Psoas muscle (tissue), 7 donors: ENCODE measurements at regions not wholly inside any gene's neighbourhood (a gene's known extent, or its start where the extent isn't known, plus 50 kb on each side); places are given as distances from the start of the nearest gene placed in this dataset.
"Not testable (repeated sequence)": the region's sequence is repeated elsewhere in the genome, so short reads cannot be mapped to it uniquely, and the experiment has no call there.

Experiments used
- ATAC-seq, 4 donors: fragments of 200-7000 bp; cut with Tn5 transposase; one replicate each; pipeline ENCODE4 v1.9.1; 2020; ENCODE audit warnings: moderate library complexity in 3 of 4, mild to moderate bottlenecking in 2 of 4
- DNase-seq, 2 donors: peaks; one replicate each; pipeline ENCODE4 v3.0.0-alpha.2; 2020
- H3K27ac ChIP-seq: fragments of 200-600 bp; one replicate; pipeline ENCODE4 v1.8.0; 2022
- H3K27me3 ChIP-seq, 3 donors: fragments of 200-600 bp in 1 of 3; one replicate each; pipeline versions ENCODE4 v1.6.1 to v1.8.0; 2013 to 2022; ENCODE audit warnings: low read length in 2 of 3, mild to moderate bottlenecking in 2 of 3, moderate library complexity in 1 of 3; ENCODE audit not compliant: insufficient read depth in 3 of 3
- H3K36me3 ChIP-seq, 2 donors: fragments of 200-600 bp in 1 of 2; one replicate each; pipeline versions ENCODE4 v1.6.1 to v1.8.0; 2013 to 2022; ENCODE audit warnings: low read depth in 1 of 2, mild to moderate bottlenecking in 1 of 2, moderate library complexity in 1 of 2; ENCODE audit not compliant: insufficient read depth in 1 of 2
- H3K4me1 ChIP-seq: fragments of 200-600 bp; one replicate; pipeline ENCODE4 v1.8.0; 2022
- H3K4me3 ChIP-seq: fragments of 200-600 bp; one replicate; pipeline ENCODE4 v1.8.0; 2022; ENCODE audit warnings: mild to moderate bottlenecking
- H3K9me3 ChIP-seq: fragments of 200-600 bp; one replicate; pipeline ENCODE4 v1.8.0; 2022
- WGBS, 3 donors: extraction: QIAGEN DNeasy Blood & Tissue Kit; methylation state at CpG; one replicate each; pipeline versions ENCODE4 v1.1.6 to v1.1.7; 2013; 5-methylcytosine and 5-hydroxymethylcytosine counted together
- intact Hi-C, 2 donors: fragments of 100-400 bp; cut with DNase I; formaldehyde crosslinking; loops; one replicate each; pipeline versions ENCODE4 v1.11.0 to v1.14.2; 2022
- TF ChIP-seq, protein P1 (sequence below): fragments of 200-600 bp; IDR thresholded peaks from one replicate; pipeline ENCODE4 v1.8.0; 2022; ENCODE audit warnings: antibody characterized with exemption
- donor health status: healthy with polysubstance abuse.
- donor health status: DM: no; HTN: no; CAD: no; lungs with moderate emphysema.
- donor health status: Bipolar disorder and iron deficiency.
- donor health status: healthy.
- donor health status: DM: yes; HTN: yes; CAD: no.
- donor health status: DM: no; HTN: no; CAD: no.
- donor health status: DM: yes; HTN: yes; CAD: no.

DNA sequence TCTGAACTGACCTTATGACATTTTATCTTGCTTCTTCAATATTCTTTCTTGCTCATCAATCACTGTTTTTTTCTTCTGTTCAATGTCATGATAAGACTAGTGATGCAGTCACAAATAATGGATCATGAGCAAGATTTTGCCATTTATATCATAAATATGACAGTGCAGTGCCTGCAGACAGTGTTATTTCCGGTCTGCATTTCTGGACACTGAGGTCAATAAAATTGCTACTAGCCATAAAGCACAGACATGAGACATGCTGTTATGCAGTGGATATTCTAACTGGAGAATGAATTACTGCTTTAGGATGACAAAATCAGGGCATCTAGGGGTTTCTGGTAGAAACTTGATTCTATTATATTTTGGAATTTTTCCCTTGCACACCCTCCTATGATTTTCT, 1509.7 kb upstream of the LRRTM3 start:
- Histone ChIP-seq H3K36me3 (no peaks in the 10 kb centered on the region), H3K27ac (no peak overlapping the region), H3K27me3 (no peaks in the 10 kb centered on the region), H3K4me1 (no peaks in the 10 kb centered on the region), H3K4me3 (no peak overlapping the region), H3K9me3 (no peaks in the 10 kb centered on the region)
- ATAC-seq, result no peak
- DNase-seq, result no peak
- intact Hi-C loops, result no loop called here
- TF ChIP-seq, protein P1, sequence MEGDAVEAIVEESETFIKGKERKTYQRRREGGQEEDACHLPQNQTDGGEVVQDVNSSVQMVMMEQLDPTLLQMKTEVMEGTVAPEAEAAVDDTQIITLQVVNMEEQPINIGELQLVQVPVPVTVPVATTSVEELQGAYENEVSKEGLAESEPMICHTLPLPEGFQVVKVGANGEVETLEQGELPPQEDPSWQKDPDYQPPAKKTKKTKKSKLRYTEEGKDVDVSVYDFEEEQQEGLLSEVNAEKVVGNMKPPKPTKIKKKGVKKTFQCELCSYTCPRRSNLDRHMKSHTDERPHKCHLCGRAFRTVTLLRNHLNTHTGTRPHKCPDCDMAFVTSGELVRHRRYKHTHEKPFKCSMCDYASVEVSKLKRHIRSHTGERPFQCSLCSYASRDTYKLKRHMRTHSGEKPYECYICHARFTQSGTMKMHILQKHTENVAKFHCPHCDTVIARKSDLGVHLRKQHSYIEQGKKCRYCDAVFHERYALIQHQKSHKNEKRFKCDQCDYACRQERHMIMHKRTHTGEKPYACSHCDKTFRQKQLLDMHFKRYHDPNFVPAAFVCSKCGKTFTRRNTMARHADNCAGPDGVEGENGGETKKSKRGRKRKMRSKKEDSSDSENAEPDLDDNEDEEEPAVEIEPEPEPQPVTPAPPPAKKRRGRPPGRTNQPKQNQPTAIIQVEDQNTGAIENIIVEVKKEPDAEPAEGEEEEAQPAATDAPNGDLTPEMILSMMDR, result no peak
- WGBS, 3 donors, result 81 to 84% (median 84%) methylated on average over 1 of the region's 1 CpG

DNA sequence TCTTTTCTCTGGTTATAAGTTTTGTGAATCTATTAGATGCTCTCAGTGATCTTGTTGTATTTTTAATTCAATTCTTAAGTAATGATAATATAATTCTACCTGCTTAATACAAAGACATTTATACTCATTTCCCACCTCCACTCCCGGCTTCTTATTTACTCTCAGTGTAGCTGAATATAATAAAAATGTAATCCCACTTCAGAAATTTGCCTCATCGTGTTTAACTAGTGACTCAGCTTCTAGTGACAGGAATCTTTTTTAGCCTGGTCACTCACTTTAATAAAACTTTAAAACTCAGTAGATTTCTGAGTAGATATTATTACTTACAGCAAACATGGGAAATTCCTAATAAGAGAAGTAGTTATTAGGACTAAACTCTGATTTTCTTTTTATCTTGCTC, 1506.2 kb upstream of the LRRTM3 start:
- no peak for DNase-seq
- intact Hi-C loops, result no loop called here
- H3K27me3 ChIP-seq, result no peaks in the 10 kb centered on the region
- no peaks in the 10 kb centered on the region for H3K36me3 ChIP-seq
- no peak overlapping the region for H3K27ac ChIP-seq
- TF ChIP-seq, protein P1, result no peak
- WGBS, 3 donors, result 70 to 77% (median 73%) methylated on average over 2 of the region's 2 CpGs
- H3K4me3 ChIP-seq, result no peak overlapping the region
- H3K9me3 ChIP-seq, result no peaks in the 10 kb centered on the region
- no peaks in the 10 kb centered on the region for H3K4me1 ChIP-seq
- ATAC-seq, result no peak

DNA sequence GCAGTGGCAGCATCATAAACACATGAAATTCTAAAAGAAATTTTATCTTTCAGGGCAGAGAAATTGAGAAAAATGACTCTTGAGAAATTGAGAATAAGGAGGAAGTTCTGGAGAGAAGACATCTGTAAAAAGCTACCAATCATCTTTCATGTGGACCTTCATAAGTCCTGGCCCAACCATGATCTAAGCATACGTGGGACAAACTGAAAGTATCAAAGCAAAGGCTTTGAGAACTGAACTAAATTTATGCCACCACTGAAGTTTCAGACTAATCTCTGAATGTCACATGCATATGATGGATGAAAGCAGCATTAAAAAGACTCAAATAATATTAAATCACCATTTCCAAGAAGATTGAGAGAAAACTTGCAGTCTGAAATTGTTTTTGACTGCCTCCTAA, 1502.8 kb upstream of the LRRTM3 start:
- ATAC-seq, result no peak
- no peaks in the 10 kb centered on the region for H3K9me3 ChIP-seq
- H3K27me3 ChIP-seq, result no peaks in the 10 kb centered on the region

DNA sequence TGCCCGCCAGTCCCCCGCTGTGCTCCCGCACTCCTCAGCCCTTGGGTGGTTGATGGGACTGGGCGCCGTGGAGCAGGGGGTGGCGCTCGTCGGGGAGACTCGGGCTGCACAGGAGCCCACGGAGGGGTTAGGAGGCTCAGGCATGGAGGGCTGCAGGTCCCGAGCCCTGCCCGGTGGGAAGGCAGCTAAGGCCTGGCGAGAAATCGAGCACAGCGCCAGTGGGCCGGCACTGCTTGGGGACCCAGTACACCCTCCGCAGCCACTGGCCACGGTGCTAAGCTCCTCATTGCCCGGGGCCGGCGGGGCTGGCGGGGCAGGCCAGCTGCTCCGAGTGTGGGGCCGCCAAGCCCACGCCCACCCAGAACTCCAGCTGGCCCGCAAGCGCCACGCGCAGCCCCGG, 1496.5 kb upstream of the LRRTM3 start:
- H3K9me3 ChIP-seq, ATAC-seq, DNase-seq, H3K4me3 ChIP-seq, intact Hi-C loops, H3K36me3 ChIP-seq, H3K27me3 ChIP-seq, H3K27ac ChIP-seq, H3K4me1 ChIP-seq: not testable (repeated sequence)
- WGBS, 3 donors, result 98 to 100% (median 98%) methylated on average over 18 to 30 of the region's 30 CpGs

More for the DNA sequence above, 1502.8 kb upstream of the LRRTM3 start:
- TF ChIP-seq, protein P1, result no peak
- no peaks in the 10 kb centered on the region for H3K36me3 ChIP-seq
- DNase-seq, result no peak
- H3K4me1 ChIP-seq, result no peaks in the 10 kb centered on the region
- H3K4me3 ChIP-seq, result no peak overlapping the region
- intact Hi-C loops, result no loop called here
- H3K27ac ChIP-seq, result no peak overlapping the region
- WGBS, 3 donors, result 53 to 71% (median 69%) methylated on average over 1 of the region's 1 CpG

DNA sequence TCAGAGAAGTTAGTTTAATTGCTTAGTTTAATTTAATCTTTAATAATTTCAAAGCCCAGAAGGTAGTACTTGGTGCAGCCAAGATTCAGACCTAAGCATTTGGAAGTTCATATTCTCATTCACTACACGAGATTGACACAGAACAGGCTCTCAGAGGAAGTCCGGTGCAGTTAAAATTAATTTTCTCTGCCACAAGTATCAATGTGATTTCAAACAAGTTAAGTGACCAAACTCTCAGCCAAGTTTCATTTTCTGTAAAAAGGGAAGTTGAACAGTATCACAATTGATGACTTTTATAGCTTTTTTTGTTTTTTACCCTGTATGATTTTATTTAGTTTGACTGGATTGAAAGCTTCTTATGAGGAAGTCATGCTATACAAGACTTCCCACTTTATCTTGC, 1494.9 kb upstream of the LRRTM3 start:
- no peaks in the 10 kb centered on the region for H3K9me3 ChIP-seq
- H3K4me3 ChIP-seq, result no peak overlapping the region
- no peaks in the 10 kb centered on the region for H3K27me3 ChIP-seq
- no peaks in the 10 kb centered on the region for H3K4me1 ChIP-seq
- no peaks in the 10 kb centered on the region for H3K36me3 ChIP-seq
- WGBS, 3 donors, result 9 to 29% (median 14%) methylated on average over 2 of the region's 2 CpGs
- H3K27ac ChIP-seq, result no peak overlapping the region
- DNase-seq (no peak), ATAC-seq (no peak)
- TF ChIP-seq, protein P1, result no peak
- intact Hi-C loops, result no loop called here
